BLaER1 (cell line): ENCODE measurements at regions not wholly inside any gene's neighbourhood (a gene's known extent, or its start where the extent isn't known, plus 50 kb on each side); places are given as distances from the start of the nearest gene placed in this dataset.

Experiments
- H3K27ac ChIP-seq: shearing (Covaris generic); formaldehyde crosslinking; 2 replicates; pipeline ENCODE4 v1.8.1; 2022
- H3K27me3 ChIP-seq: shearing (Covaris generic); formaldehyde crosslinking; 2 replicates; pipeline ENCODE4 v1.8.1; 2022
- H3K36me3 ChIP-seq: shearing (Covaris generic); formaldehyde crosslinking; 2 replicates; pipeline ENCODE4 v1.8.1; 2022
- H3K4me1 ChIP-seq: shearing (Covaris generic); formaldehyde crosslinking; 2 replicates; pipeline ENCODE4 v1.8.1; 2022
- H3K4me2 ChIP-seq: shearing (Covaris generic); formaldehyde crosslinking; 2 replicates; pipeline ENCODE4 v1.8.1; 2022
- H3K4me3 ChIP-seq: shearing (Covaris generic); formaldehyde crosslinking; 2 replicates; pipeline ENCODE4 v1.8.1; 2022
- H3K9ac ChIP-seq: shearing (Covaris generic); formaldehyde crosslinking; 2 replicates; pipeline ENCODE4 v1.8.1; 2022
- H3K9me3 ChIP-seq: shearing (Covaris generic); formaldehyde crosslinking; 2 replicates; pipeline ENCODE4 v1.8.1; 2022
- H4K20me1 ChIP-seq: shearing (Covaris generic); formaldehyde crosslinking; 2 replicates; pipeline ENCODE4 v1.8.1; 2022
- Cebpa-rat ChIP-seq: shearing (Covaris generic); IDR thresholded peaks from 2 replicates; pipeline ENCODE4 v1.8.1; 2022

- peaks cover 43% of the 10 kb centered on the region for H3K9me3 ChIP-seq
- no peak for TF ChIP-seq Cebpa-rat
- no peaks in the 10 kb centered on the region for H4K20me1 ChIP-seq
- 0 out of 2 replicates have a peak overlapping the region, but pooled peaks have one; percentile 19 for H3K27ac ChIP-seq
- H3K9ac ChIP-seq: no peak overlapping the region
- no peaks in the 10 kb centered on the region; the same call in 1 of the 2 replicates for H3K36me3 ChIP-seq
- peaks cover 53% of the 10 kb centered on the region for H3K4me1 ChIP-seq
- H3K4me2 ChIP-seq: peak overlapping the region; percentile 75
- H3K27me3 ChIP-seq: no peaks in the 10 kb centered on the region
- no peak overlapping the region for H3K4me3 ChIP-seq
Measured at GRCh38 chr15:26477044-26477443, 295.8 kb downstream of the GABRB3 start.

DNA sequence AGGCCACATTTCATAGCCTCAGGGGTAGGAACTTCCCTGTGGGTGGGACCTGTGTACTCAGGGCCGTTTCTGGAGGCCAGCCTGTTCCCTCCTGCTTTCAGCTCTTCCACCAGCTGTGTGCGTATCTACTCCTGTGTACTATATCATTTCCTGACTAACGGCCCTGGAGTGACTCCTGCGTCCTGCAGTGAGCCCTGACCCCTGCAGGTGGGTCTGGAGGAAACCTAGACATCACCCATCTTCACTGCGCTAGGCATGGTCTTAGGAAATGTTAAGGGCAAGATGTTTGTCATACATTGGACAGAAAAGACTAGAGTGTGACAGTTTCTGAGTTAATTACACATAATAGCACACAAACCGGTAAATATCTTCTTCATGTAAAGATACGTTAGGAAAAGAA, 297.3 kb downstream of the GABRB3 start:
- no peaks in the 10 kb centered on the region for H4K20me1 ChIP-seq
- no peaks in the 10 kb centered on the region for H3K27me3 ChIP-seq
- peak overlapping the region; percentile 75 for H3K4me2 ChIP-seq
- peaks cover 59% of the 10 kb centered on the region for H3K4me1 ChIP-seq
- no peak overlapping the region for H3K9ac ChIP-seq
- H3K4me3 ChIP-seq: peak overlapping the region; percentile 49; the same call in 1 of the 2 replicates
- no peaks in the 10 kb centered on the region; the same call in 1 of the 2 replicates for H3K36me3 ChIP-seq
- TF ChIP-seq Cebpa-rat: no peak
- H3K27ac ChIP-seq: peak overlapping the region; percentile 71
- H3K9me3 ChIP-seq: peaks cover 58% of the 10 kb centered on the region

DNA sequence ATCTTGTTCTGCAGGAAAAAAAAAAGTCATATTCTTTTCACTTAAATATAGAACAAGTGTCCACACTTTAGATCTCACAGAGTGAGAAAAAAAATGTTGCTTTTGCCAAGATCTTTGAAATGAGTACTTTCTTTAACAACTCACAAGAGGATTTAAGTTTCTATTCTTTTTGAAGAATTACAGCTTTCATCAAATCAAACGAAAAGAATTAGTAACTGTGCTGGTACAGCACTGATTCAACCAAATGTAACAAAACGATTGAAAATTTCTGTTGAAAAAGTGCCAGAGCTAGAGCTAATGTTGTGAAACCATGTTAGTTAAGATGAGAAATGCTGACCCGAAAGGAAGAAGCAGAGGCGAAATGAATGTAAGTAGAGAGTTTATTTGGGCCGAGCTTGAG, 300.2 kb downstream of the GABRB3 start:
- no peaks in the 10 kb centered on the region for H4K20me1 ChIP-seq
- no peaks in the 10 kb centered on the region for H3K27me3 ChIP-seq
- peaks cover 67% of the 10 kb centered on the region for H3K9me3 ChIP-seq
- H3K4me1 ChIP-seq: peaks cover 60% of the 10 kb centered on the region
- peak overlapping the region; percentile 23; the same call in 1 of the 2 replicates for H3K4me2 ChIP-seq
- TF ChIP-seq Cebpa-rat: no peak
- no peak overlapping the region for H3K9ac ChIP-seq
- no peak overlapping the region; the same call in 1 of the 2 replicates for H3K27ac ChIP-seq
- no peaks in the 10 kb centered on the region; the same call in 1 of the 2 replicates for H3K36me3 ChIP-seq
- no peak overlapping the region for H3K4me3 ChIP-seq

- no peaks in the 10 kb centered on the region for H4K20me1 ChIP-seq
- peaks cover 47% of the 10 kb centered on the region for H3K9me3 ChIP-seq
- no peaks in the 10 kb centered on the region for H3K4me1 ChIP-seq
- H3K4me2 ChIP-seq: no peak overlapping the region
- no peak overlapping the region for H3K9ac ChIP-seq
- H3K27me3 ChIP-seq: no peaks in the 10 kb centered on the region
- TF ChIP-seq Cebpa-rat: no peak
- H3K36me3 ChIP-seq: no peaks in the 10 kb centered on the region
- no peak overlapping the region for H3K27ac ChIP-seq
- H3K4me3 ChIP-seq: no peak overlapping the region
Measured at GRCh38 chr15:26461847-26462608, 310.8 kb downstream of the GABRB3 start.

- H3K27me3 ChIP-seq: no peaks in the 10 kb centered on the region
- TF ChIP-seq Cebpa-rat: no peak
- H3K4me3 ChIP-seq: no peak overlapping the region
- no peaks in the 10 kb centered on the region for H3K4me1 ChIP-seq
- H3K9ac ChIP-seq: no peak overlapping the region
- H3K9me3 ChIP-seq: peaks cover 52% of the 10 kb centered on the region
- H3K36me3 ChIP-seq: no peaks in the 10 kb centered on the region
- no peak overlapping the region for H3K4me2 ChIP-seq
- no peaks in the 10 kb centered on the region for H4K20me1 ChIP-seq
- H3K27ac ChIP-seq: no peak overlapping the region
Measured at GRCh38 chr15:26460165-26460564, 312.7 kb downstream of the GABRB3 start.

- Histone ChIP-seq H3K27ac (no peak overlapping the region), H3K36me3 (no peaks in the 10 kb centered on the region), H3K4me1 (no peaks in the 10 kb centered on the region), H3K27me3 (no peaks in the 10 kb centered on the region), H3K4me2 (no peak overlapping the region), H3K4me3 (no peak overlapping the region), H4K20me1 (no peaks in the 10 kb centered on the region), H3K9ac (no peak overlapping the region), H3K9me3 (peaks cover 34% of the 10 kb centered on the region)
- no peak for TF ChIP-seq Cebpa-rat
Measured at GRCh38 chr15:26455828-26456227, 317.0 kb downstream of the GABRB3 start.

- Histone ChIP-seq H3K4me1 (no peaks in the 10 kb centered on the region), H3K4me2 (no peak overlapping the region), H3K36me3 (no peaks in the 10 kb centered on the region), H3K9ac (no peak overlapping the region), H3K4me3 (no peak overlapping the region), H4K20me1 (no peaks in the 10 kb centered on the region), H3K27ac (no peak overlapping the region), H3K27me3 (no peaks in the 10 kb centered on the region), H3K9me3 (peaks cover 31% of the 10 kb centered on the region)
- no peak for TF ChIP-seq Cebpa-rat
Measured at GRCh38 chr15:26453914-26454313, 319.0 kb downstream of the GABRB3 start.

DNA sequence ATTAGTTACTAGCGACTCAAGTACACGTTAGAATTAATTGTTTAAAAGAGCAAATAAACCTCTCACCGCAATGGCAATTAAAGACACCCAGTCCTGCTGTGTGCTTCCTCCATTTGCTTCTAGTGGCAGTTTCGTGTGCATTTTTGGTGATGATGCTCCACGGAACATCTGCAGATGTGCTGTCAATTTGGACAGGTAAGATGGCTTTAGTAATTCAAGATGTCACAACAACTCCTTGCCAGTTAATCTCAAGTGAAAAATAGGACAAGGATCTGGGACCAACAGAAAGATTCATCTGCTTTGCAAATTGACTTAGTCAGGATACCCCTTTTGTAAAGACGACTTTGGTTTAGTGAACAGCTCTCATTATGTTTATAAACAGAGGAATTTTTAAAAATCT, 320.9 kb downstream of the GABRB3 start:
- H3K9me3 ChIP-seq: peaks cover 12% of the 10 kb centered on the region
- no peak overlapping the region for H3K9ac ChIP-seq
- no peak overlapping the region for H3K4me3 ChIP-seq
- H4K20me1 ChIP-seq: no peaks in the 10 kb centered on the region
- no peak for TF ChIP-seq Cebpa-rat
- H3K4me2 ChIP-seq: no peak overlapping the region
- H3K27me3 ChIP-seq: no peaks in the 10 kb centered on the region
- no peak overlapping the region for H3K27ac ChIP-seq
- no peaks in the 10 kb centered on the region for H3K36me3 ChIP-seq
- no peaks in the 10 kb centered on the region for H3K4me1 ChIP-seq

DNA sequence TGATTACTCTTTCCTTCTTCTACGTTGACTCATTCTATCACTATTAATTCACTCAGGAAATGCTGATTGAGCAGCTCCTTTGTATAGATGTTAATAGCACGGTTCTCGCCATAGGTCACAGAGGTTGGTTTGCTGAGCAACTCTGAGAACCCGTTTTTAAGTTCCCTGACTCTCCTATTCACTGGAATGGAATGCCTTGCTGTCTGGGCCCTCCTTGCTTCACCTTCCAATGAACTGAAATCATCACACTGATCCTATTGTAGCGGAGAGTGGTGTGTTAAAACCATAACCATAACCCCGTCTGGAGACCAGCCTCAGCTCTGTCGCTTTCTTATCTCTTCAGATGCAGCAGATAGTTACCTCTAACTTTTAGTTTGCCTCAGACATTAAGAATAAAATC, 323.6 kb downstream of the GABRB3 start:
- Histone ChIP-seq H3K27me3 (no peaks in the 10 kb centered on the region), H3K36me3 (no peaks in the 10 kb centered on the region), H4K20me1 (no peaks in the 10 kb centered on the region), H3K4me1 (0 out of 2 replicates have a peak, but pooled peaks cover 6% of the 10 kb centered on the region), H3K9me3 (no peaks in the 10 kb centered on the region), H3K9ac (no peak overlapping the region), H3K4me2 (no peak overlapping the region), H3K4me3 (no peak overlapping the region), H3K27ac (no peak overlapping the region)
- TF ChIP-seq Cebpa-rat: no peak

GRCh38 chr15:26443321-26443720, 329.5 kb downstream of the GABRB3 start:
- 0 out of 2 replicates have a peak, but pooled peaks cover 6% of the 10 kb centered on the region for H3K4me1 ChIP-seq
- H3K4me3 ChIP-seq: no peak overlapping the region
- no peak overlapping the region for H3K9ac ChIP-seq
- no peak overlapping the region for H3K4me2 ChIP-seq
- no peaks in the 10 kb centered on the region for H3K36me3 ChIP-seq
- TF ChIP-seq Cebpa-rat: no peak
- no peaks in the 10 kb centered on the region for H3K27me3 ChIP-seq
- no peak overlapping the region for H3K27ac ChIP-seq
- H4K20me1 ChIP-seq: no peaks in the 10 kb centered on the region
- no peaks in the 10 kb centered on the region for H3K9me3 ChIP-seq
